Osteocyte (in vitro differentiated cells): ENCODE measurements at regions not wholly inside any gene's neighbourhood (a gene's known extent, or its start where the extent isn't known, plus 50 kb on each side); places are given as distances from the start of the nearest gene placed in this dataset.
"Not testable (repeated sequence)": the region's sequence is repeated elsewhere in the genome, so short reads cannot be mapped to it uniquely, and the experiment has no call there.

Experiments
- DNase-seq: peaks from one replicate; pipeline ENCODE4 v3.0.0; 2021; ENCODE audit warnings: mixed read lengths; ENCODE audit not compliant: unreplicated experiment; ENCODE audit errors: extremely low spot score
- H3K27ac Mint-ChIP-seq: one replicate; pipeline ENCODE4 v1.8.0; 2021; ENCODE audit warnings: mild to moderate bottlenecking, mixed read lengths; ENCODE audit not compliant: unreplicated experiment
- H3K27me3 Mint-ChIP-seq: one replicate; pipeline ENCODE4 v1.8.0; 2021; ENCODE audit warnings: mixed read lengths; ENCODE audit not compliant: unreplicated experiment
- H3K36me3 Mint-ChIP-seq: one replicate; pipeline ENCODE4 v1.8.0; 2021; ENCODE audit warnings: mixed read lengths; ENCODE audit not compliant: unreplicated experiment
- H3K4me1 Mint-ChIP-seq: one replicate; pipeline ENCODE4 v1.8.0; 2021; ENCODE audit warnings: mixed read lengths; ENCODE audit not compliant: unreplicated experiment
- H3K4me3 Mint-ChIP-seq: one replicate; pipeline ENCODE4 v1.8.0; 2021; ENCODE audit warnings: mild to moderate bottlenecking, moderate library complexity, mixed read lengths; ENCODE audit not compliant: unreplicated experiment
- H3K9me3 Mint-ChIP-seq: one replicate; pipeline ENCODE4 v1.8.0; 2021; ENCODE audit warnings: mixed read lengths; ENCODE audit not compliant: unreplicated experiment
- TF ChIP-seq, protein P1 (sequence below): fragments of 200-600 bp; sonication (generic); IDR thresholded peaks from 2 replicates; pipeline ENCODE4 v1.5.0; 2021; ENCODE audit warnings: antibody characterized with exemption, mild to moderate bottlenecking, moderate library complexity

DNA sequence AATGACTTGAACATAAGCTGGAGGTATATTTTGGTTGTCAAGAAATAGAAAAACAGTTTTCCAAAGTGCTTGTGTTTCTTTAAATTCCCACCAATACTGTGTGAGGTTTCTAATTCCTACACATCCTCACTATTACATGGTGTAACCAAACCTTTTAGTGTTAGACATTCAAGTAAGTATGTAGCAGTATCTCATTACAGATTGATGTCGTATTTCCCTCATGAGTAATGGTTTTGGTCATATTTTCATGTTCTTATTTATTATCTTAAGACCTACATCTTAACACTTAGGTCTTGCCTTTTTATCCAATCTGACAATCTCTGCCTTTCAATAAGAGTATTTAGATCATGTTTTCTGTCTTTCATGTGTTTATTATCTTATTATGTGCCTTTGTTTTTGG is 253.7 kb upstream of the ANXA10 start:
- H3K4me3 Mint-ChIP-seq = no peak overlapping the region
- no peaks in the 10 kb centered on the region for H3K36me3 Mint-ChIP-seq
- TF ChIP-seq, protein P1, sequence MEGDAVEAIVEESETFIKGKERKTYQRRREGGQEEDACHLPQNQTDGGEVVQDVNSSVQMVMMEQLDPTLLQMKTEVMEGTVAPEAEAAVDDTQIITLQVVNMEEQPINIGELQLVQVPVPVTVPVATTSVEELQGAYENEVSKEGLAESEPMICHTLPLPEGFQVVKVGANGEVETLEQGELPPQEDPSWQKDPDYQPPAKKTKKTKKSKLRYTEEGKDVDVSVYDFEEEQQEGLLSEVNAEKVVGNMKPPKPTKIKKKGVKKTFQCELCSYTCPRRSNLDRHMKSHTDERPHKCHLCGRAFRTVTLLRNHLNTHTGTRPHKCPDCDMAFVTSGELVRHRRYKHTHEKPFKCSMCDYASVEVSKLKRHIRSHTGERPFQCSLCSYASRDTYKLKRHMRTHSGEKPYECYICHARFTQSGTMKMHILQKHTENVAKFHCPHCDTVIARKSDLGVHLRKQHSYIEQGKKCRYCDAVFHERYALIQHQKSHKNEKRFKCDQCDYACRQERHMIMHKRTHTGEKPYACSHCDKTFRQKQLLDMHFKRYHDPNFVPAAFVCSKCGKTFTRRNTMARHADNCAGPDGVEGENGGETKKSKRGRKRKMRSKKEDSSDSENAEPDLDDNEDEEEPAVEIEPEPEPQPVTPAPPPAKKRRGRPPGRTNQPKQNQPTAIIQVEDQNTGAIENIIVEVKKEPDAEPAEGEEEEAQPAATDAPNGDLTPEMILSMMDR = no peak
- no peaks in the 10 kb centered on the region for H3K9me3 Mint-ChIP-seq
- DNase-seq = no peak
- H3K27me3 Mint-ChIP-seq = peaks cover 11% of the 10 kb centered on the region
- no peak overlapping the region for H3K27ac Mint-ChIP-seq
- no peaks in the 10 kb centered on the region for H3K4me1 Mint-ChIP-seq

- no peak for DNase-seq
- H3K4me3 Mint-ChIP-seq = no peak overlapping the region
- peaks cover 8% of the 10 kb centered on the region for H3K27me3 Mint-ChIP-seq
- H3K36me3 Mint-ChIP-seq = no peaks in the 10 kb centered on the region
- TF ChIP-seq, protein P1 = no peak
- H3K4me1 Mint-ChIP-seq = no peaks in the 10 kb centered on the region
- H3K27ac Mint-ChIP-seq = no peak overlapping the region
- no peaks in the 10 kb centered on the region for H3K9me3 Mint-ChIP-seq
These were observed 249.8 kb upstream of the ANXA10 start for GRCh38 chr4:167842487-167842886.

- TF ChIP-seq, protein P1 = no peak
- H3K27ac Mint-ChIP-seq = no peak overlapping the region
- H3K9me3 Mint-ChIP-seq = no peaks in the 10 kb centered on the region
- no peaks in the 10 kb centered on the region for H3K36me3 Mint-ChIP-seq
- DNase-seq = no peak
- H3K4me1 Mint-ChIP-seq = no peaks in the 10 kb centered on the region
- peaks cover 20% of the 10 kb centered on the region for H3K27me3 Mint-ChIP-seq
- no peak overlapping the region for H3K4me3 Mint-ChIP-seq
These were observed 237.5 kb upstream of the ANXA10 start for GRCh38 chr4:167854881-167855280.

DNA sequence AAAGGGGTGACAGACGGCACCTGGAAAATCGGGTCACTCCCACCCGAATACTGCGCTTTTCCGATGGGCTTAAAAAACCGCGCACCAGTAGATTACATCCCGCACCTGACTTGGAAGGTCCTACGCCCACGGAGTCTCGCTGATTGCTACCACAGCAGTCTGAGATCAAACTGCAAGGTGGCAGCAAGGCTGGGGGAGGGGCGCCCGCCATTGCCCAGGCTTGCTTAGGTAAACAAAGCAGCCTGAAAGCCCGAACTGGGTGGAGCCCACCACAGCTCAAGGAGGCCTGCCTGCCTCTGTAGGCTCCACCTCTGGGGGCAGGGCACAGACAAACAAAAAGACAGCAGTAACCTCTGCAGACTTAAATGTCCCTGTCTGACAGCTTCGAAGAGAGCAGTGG is 234.2 kb upstream of the ANXA10 start:
- H3K4me1 Mint-ChIP-seq, DNase-seq, H3K27ac Mint-ChIP-seq, H3K4me3 Mint-ChIP-seq, H3K9me3 Mint-ChIP-seq, H3K36me3 Mint-ChIP-seq: not testable (repeated sequence)
- H3K27me3 Mint-ChIP-seq = peaks cover 11% of the 10 kb centered on the region

GRCh38 chr4:167867191-167867590 is 225.1 kb upstream of the ANXA10 start:
- no peak overlapping the region for H3K27ac Mint-ChIP-seq
- H3K4me1 Mint-ChIP-seq = no peaks in the 10 kb centered on the region
- no peak for DNase-seq
- no peaks in the 10 kb centered on the region for H3K36me3 Mint-ChIP-seq
- TF ChIP-seq, protein P1 = no peak
- H3K27me3 Mint-ChIP-seq = peaks cover 4% of the 10 kb centered on the region
- H3K9me3 Mint-ChIP-seq = no peaks in the 10 kb centered on the region
- H3K4me3 Mint-ChIP-seq = no peak overlapping the region

DNA sequence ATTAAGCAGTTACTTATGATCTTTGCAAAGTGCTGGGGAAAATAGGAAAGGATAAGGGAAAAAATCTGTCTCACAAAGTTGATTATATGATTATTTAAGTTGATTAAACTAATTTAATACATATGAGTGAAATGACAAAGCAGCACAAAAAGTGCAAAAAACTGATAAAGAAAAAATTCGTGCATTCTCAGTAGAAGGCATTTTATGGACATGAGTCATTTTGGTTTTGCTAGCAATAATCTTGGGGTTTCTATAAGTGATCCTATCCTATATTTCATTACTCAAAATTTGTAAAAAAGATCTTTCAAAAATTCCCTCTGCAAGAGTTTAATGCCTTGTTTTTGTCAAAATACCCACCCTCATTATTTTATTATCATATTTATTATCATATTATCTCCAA is 224.2 kb upstream of the ANXA10 start:
- Mint-ChIP-seq H3K4me1 (no peaks in the 10 kb centered on the region), H3K9me3 (no peaks in the 10 kb centered on the region), H3K27me3 (peaks cover 8% of the 10 kb centered on the region), H3K36me3 (no peaks in the 10 kb centered on the region), H3K4me3 (no peak overlapping the region), H3K27ac (no peak overlapping the region)
- TF ChIP-seq, protein P1 = no peak
- DNase-seq = no peak
